DND-41 (cell line): ENCODE measurements at regions not wholly inside any gene's neighbourhood (a gene's known extent, or its start where the extent isn't known, plus 50 kb on each side); places are given as distances from the start of the nearest gene placed in this dataset.

Experiments
- CTCF ChIP-seq: IDR thresholded peaks from 2 replicates; pipeline ENCODE4 v1.5.1; 2012; ENCODE audit warnings: borderline replicate concordance, low read length, moderate library complexity, mild to moderate bottlenecking; ENCODE audit not compliant: poor library complexity, severe bottlenecking; ENCODE audit errors: extremely low read depth
- EZH2 ChIP-seq: IDR thresholded peaks from 3 replicates; pipeline ENCODE4 v1.6.1; 2012; ENCODE audit warnings: borderline replicate concordance, low read depth, mild to moderate bottlenecking, moderate library complexity, low read length, inconsistent platforms; ENCODE audit not compliant: severe bottlenecking

GRCh38 chr6:145161501-145161900 is 573.8 kb downstream of the EPM2A start:
- TF ChIP-seq CTCF (no peak), EZH2 (no peak)
